GM21447 (cell line): ENCODE measurements at regions not wholly inside any gene's neighbourhood (a gene's known extent, or its start where the extent isn't known, plus 50 kb on each side); places are given as distances from the start of the nearest gene placed in this dataset.

Experiments
- ATAC-seq: cut with Tn5 transposase; IDR thresholded peaks from one replicate; pipeline ENCODE4 v1.9.1; 2021; ENCODE audit not compliant: unreplicated experiment

GRCh38 chr10:44326474-44327030 lies 58.3 kb downstream of the CXCL12 start:
- no peak for ATAC-seq

GRCh38 chr10:44325596-44326307 lies 59.1 kb downstream of the CXCL12 start:
- ATAC-seq = no peak

- no peak for ATAC-seq
These were observed 59.7 kb downstream of the CXCL12 start for GRCh38 chr10:44325157-44325556.

GRCh38 chr10:44323838-44324237 lies 61.1 kb downstream of the CXCL12 start:
- ATAC-seq = no peak

GRCh38 chr10:44322137-44322536 lies 62.8 kb downstream of the CXCL12 start:
- no peak for ATAC-seq

- ATAC-seq = no peak
These were observed 64.1 kb downstream of the CXCL12 start for GRCh38 chr10:44320756-44321155.

GRCh38 chr10:44317856-44318255 lies 67.0 kb downstream of the CXCL12 start:
- ATAC-seq = no peak

- ATAC-seq = no peak
These were observed 68.0 kb downstream of the CXCL12 start for GRCh38 chr10:44316922-44317215.

GRCh38 chr10:44316187-44316921 lies 68.5 kb downstream of the CXCL12 start:
- peak; percentile 56 for ATAC-seq

- ATAC-seq = no peak
These were observed 70.0 kb downstream of the CXCL12 start for GRCh38 chr10:44314802-44315460.

GRCh38 chr10:44313761-44314165 lies 71.1 kb downstream of the CXCL12 start:
- ATAC-seq = no peak

GRCh38 chr10:44312401-44312800 lies 72.5 kb downstream of the CXCL12 start:
- ATAC-seq = no peak

- ATAC-seq = no peak
These were observed 73.3 kb downstream of the CXCL12 start for GRCh38 chr10:44311563-44312051.

- peak; percentile 78 for ATAC-seq
These were observed 73.9 kb downstream of the CXCL12 start for GRCh38 chr10:44310762-44311562.

GRCh38 chr10:44309939-44310761 lies 74.7 kb downstream of the CXCL12 start:
- ATAC-seq = no peak

- no peak for ATAC-seq
These were observed 75.5 kb downstream of the CXCL12 start for GRCh38 chr10:44309361-44309760.

GRCh38 chr10:44308935-44309334 lies 76.0 kb downstream of the CXCL12 start:
- ATAC-seq = no peak

- ATAC-seq = no peak
These were observed 77.2 kb downstream of the CXCL12 start for GRCh38 chr10:44307691-44308090.

GRCh38 chr10:44306762-44307161 lies 78.1 kb downstream of the CXCL12 start:
- ATAC-seq = no peak

- no peak for ATAC-seq
These were observed 78.7 kb downstream of the CXCL12 start for GRCh38 chr10:44306147-44306710.
